GM18873 (cell line): ENCODE measurements at regions not wholly inside any gene's neighbourhood (a gene's known extent, or its start where the extent isn't known, plus 50 kb on each side); places are given as distances from the start of the nearest gene placed in this dataset.

ENCODE experiments used
- ATAC-seq: cut with Tn5 transposase; IDR thresholded peaks from one replicate; pipeline ENCODE4 v1.9.1; 2021; ENCODE audit warnings: mild to moderate bottlenecking, moderate library complexity, moderate number of reproducible peaks; ENCODE audit not compliant: unreplicated experiment, low FRiP score

- no peak for ATAC-seq
Observed at GRCh38 chr2:16861111-16861510, 195.5 kb upstream of the CYRIA start.

GRCh38 chr2:16860627-16861026 lies 195.0 kb upstream of the CYRIA start:
- ATAC-seq, result no peak

- no peak for ATAC-seq
Observed at GRCh38 chr2:16855183-16855582, 189.5 kb upstream of the CYRIA start.

- no peak for ATAC-seq
Observed at GRCh38 chr2:16853088-16853487, 187.5 kb upstream of the CYRIA start.

- ATAC-seq, result no peak
Observed at GRCh38 chr2:16852651-16853050, 187.0 kb upstream of the CYRIA start.

- ATAC-seq, result no peak
Observed at GRCh38 chr2:16851126-16851525, 185.5 kb upstream of the CYRIA start.

GRCh38 chr2:16840496-16841172 lies 175.0 kb upstream of the CYRIA start:
- ATAC-seq, result no peak

GRCh38 chr2:16832910-16833309 lies 167.3 kb upstream of the CYRIA start:
- ATAC-seq, result no peak

GRCh38 chr2:16828828-16829160 lies 163.2 kb upstream of the CYRIA start:
- ATAC-seq, result no peak

- ATAC-seq, result no peak
Observed at GRCh38 chr2:16828044-16828827, 162.6 kb upstream of the CYRIA start.

- ATAC-seq, result no peak
Observed at GRCh38 chr2:16824472-16824871, 158.8 kb upstream of the CYRIA start.

- ATAC-seq, result no peak
Observed at GRCh38 chr2:16821692-16822091, 156.1 kb upstream of the CYRIA start.

GRCh38 chr2:16818203-16818556 lies 152.5 kb upstream of the CYRIA start:
- ATAC-seq, result no peak

GRCh38 chr2:16817305-16818202 lies 151.9 kb upstream of the CYRIA start:
- no peak for ATAC-seq

GRCh38 chr2:16816522-16816921 lies 150.9 kb upstream of the CYRIA start:
- ATAC-seq, result no peak

GRCh38 chr2:16816016-16816415 lies 150.4 kb upstream of the CYRIA start:
- no peak for ATAC-seq

- ATAC-seq, result no peak
Observed at GRCh38 chr2:16813593-16813992, 148.0 kb upstream of the CYRIA start.

- ATAC-seq, result no peak
Observed at GRCh38 chr2:16798472-16798871, 132.8 kb upstream of the CYRIA start.

GRCh38 chr2:16791496-16791895 lies 125.9 kb upstream of the CYRIA start:
- ATAC-seq, result no peak

GRCh38 chr2:16785149-16785548 lies 119.5 kb upstream of the CYRIA start:
- ATAC-seq, result no peak

GRCh38 chr2:16784652-16785051 lies 119.0 kb upstream of the CYRIA start:
- ATAC-seq, result no peak
